Jurkat, Clone E6-1 (cell line): ENCODE measurements at regions not wholly inside any gene's neighbourhood (a gene's known extent, or its start where the extent isn't known, plus 50 kb on each side); places are given as distances from the start of the nearest gene placed in this dataset.

Source experiments
- DNase-seq: peaks from one replicate; pipeline ENCODE4 v3.0.0-alpha.2; 2011; ENCODE audit warnings: low read depth, low spot score
- H3K4me3 ChIP-seq: 2 replicates; pipeline ENCODE4 v1.5.1; 2011; ENCODE audit warnings: mild to moderate bottlenecking, low read length, control low read depth, moderate library complexity

DNA sequence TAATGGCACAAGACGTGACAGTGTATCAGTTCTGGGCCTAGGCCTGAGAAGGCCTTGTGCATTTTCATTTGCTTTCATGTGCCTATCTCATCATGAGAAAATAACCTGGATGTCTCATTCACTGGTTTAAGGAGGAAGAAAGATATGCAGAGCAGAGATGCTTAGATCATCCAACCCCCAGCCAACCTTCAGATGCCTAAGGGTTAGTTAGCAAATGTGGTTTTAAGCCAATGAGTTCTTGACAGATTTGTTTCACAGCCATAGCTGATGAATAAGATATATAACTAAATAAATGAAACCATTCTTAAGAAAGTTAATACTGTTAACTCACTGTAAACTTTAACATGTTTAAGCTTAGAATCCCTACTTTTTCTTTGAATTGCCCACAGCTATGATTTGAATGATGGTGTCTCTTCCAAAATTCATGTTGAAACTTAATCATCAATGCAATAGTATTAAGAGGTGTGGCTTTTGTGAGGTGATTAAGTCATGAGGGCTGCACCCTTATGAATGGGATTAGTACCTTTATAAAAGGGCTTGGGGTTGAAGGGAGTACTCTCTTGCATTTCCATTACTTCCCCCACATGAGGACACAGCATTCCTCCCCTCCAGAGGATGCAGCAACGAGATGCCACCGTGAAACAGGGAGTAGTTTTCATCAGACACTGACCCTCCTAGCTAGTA lies 324.6 kb upstream of the TBC1D5 start:
- DNase-seq: no peak
- H3K4me3 ChIP-seq: no peak overlapping the region

DNA sequence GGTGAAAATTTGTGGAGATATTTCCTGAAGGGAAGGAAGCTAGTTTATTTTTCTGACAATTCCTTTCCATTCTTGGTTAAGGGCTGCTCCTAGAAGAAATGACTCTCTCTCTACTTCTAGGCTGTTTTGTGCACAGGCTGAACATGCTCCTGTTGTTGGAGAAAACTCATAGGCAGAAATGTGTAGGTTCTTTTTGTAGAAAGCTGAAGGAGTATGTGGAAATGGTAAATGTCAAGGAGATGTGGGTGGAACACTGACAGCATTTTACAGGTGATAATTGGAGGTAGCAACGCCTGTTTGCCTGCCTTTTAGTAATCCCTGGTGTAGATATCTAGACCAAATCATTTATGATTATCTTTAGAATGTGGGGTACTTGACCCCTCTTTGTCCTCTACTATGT lies 322.2 kb upstream of the TBC1D5 start:
- H3K4me3 ChIP-seq: no peak overlapping the region
- DNase-seq: no peak

DNA sequence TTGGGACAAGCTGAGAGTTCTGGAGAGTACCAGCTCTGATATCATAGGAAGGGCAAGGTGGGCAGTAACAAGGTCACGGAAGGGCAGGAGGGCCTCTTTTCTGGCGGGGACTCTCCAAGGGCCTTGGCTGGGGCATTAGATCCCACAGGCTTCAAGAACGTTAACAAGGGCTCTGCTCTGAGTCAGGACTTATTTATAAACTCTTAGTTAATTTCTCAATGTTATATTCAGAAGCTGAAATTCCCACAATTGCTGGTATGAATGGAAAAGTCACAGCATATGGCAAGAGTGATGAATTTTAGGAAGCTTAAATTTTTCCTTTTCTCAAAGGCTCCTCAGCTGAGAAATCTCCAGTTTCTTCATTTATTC lies 320.2 kb upstream of the TBC1D5 start:
- DNase-seq: no peak
- no peak overlapping the region for H3K4me3 ChIP-seq

DNA sequence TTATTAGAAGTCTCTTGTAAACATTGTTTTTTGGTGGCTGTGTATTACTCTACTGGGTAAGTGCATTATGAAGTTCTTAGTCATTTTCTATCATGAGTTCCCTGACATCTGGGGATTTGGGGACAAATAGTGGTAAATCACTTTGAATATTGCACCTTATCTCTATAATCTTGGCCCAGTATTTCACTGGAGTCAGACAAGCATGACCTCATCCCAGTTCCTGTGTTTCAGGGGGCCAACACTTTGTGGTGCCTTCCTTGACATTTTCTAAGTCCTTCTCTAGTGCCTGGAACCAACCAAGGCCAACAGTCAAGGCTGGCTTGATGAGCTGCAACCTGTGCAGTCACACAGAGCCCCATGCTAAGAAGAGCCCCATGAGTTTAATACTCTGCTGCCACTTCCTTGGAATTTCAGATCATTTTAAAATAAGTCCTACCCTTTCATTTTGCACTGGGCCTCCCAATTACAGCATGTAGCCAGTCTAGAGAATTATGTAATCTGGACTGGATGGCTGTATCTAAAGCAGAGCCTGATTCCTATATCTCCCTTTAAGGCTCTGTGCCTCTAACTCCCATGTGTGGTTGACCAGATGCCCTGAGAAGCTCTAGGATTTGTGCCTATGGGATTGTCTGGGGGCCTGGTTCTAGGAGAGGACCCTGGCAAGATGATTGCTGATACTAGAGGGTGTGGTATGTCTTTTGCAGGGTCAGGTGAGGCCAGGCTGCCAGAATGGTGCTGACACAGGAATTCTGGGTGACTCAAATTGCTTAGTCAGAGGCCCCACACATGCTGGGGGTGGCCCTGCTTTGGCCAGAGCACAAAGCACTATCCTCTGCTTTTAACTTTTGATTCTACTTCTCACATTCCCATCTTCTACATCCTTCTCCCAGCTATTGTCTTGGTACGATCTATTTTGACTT lies 319.6 kb upstream of the TBC1D5 start:
- no peak for DNase-seq
- no peak overlapping the region for H3K4me3 ChIP-seq

DNA sequence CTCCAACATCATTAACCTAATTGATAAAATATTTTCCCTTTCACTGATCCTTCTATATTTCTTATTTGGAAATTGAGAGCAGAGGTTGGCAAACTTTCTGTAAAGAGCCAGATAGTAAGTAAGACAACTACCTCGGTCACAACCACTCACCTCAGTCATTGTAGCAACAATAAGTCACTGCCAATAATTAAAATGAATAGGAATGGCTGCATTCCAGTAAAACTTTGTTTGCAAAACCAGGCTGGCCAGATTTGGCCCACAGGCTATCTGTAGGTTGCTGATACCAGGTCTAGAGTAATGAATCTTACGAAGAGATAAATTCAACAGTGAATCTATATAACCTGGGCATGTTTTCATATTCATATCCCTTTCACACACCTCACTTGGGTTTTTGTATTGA lies 316.2 kb upstream of the TBC1D5 start:
- H3K4me3 ChIP-seq: no peak overlapping the region
- no peak for DNase-seq

DNA sequence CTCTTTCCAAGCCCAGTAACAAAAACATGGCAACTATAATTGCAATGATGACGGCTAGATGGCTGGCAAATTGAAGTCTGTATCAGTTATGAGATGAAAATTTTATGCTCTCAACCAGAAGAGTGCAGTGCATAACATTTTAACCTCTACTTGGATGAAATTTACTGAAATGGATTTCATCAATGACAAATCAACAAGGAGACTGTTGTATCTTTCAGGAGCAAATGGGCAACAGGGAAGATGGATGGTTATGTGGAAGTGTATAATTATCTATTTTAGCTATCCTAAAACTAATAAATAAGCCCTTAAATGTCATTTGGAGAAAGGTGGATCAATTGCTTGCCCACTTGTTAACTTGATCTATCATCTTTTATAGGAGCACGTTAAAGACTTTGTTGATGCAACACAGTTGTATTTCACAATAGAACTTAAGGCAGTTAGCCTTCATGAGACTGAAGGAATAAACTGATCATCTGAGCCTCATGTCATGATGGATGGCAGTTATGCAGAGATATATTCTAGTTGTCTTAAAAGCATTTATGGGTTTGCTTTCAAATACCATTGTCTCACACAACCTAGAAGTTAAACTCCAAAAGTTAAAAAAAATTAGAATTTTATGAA lies 315.1 kb upstream of the TBC1D5 start:
- H3K4me3 ChIP-seq: no peak overlapping the region
- no peak for DNase-seq

DNA sequence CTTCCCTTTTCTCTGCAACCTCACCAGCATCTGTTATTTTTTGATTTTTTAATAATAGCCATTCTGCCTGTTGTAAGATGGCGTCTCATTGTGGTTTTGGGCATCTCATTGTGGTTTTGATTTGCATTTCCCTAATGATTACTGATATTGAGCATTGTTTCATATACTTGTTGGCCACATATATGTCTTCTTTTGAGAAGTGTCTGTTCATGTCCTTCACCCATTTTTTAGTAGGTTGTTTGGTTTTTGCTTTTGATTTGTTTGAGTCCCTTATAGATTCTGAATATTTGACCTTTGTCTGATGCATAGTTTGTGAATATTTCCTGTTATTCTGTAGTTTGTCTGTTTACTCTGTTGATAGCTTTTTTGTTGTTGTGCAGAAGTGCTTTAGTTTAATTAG lies 312.2 kb upstream of the TBC1D5 start:
- H3K4me3 ChIP-seq: no peak overlapping the region
- no peak for DNase-seq

DNA sequence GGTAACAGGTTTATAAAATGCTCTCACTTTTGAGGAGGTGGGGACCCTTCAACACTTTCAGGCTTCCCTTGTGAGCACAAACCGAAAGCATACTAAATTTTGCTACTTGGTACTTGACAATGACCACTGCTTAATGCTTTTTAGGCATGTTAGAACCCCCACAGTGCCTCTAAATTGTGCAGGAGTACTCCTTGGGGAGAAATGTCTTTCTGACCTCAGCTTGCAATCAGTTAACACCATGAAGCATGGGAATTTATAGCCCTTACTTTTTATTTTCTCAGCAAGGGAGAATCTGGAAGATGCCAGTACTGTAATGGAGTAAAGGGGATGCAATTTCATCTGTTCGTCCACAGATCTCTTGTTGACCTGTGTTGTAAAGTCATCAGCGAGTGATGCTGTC lies 308.9 kb upstream of the TBC1D5 start:
- H3K4me3 ChIP-seq: no peak overlapping the region
- DNase-seq: no peak

DNA sequence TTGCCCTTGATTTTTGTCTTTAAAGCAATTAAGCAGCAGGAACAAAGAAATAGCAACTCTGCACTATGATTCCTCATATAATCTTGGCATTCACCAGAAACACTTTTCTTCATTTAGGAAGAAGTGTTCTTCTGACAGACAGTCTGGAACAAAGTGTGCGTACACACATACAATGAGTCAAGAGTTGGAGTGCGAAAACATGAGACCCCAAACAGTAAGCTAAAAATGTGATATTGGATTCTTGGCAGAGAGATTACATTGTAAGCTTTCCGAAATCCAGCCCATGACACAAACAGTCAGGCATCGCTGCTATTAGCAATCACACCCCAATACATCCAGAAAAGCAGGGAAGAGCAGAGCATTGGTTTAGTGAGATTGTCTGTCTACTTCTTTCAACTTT lies 306.7 kb upstream of the TBC1D5 start:
- no peak for DNase-seq
- no peak overlapping the region for H3K4me3 ChIP-seq

DNA sequence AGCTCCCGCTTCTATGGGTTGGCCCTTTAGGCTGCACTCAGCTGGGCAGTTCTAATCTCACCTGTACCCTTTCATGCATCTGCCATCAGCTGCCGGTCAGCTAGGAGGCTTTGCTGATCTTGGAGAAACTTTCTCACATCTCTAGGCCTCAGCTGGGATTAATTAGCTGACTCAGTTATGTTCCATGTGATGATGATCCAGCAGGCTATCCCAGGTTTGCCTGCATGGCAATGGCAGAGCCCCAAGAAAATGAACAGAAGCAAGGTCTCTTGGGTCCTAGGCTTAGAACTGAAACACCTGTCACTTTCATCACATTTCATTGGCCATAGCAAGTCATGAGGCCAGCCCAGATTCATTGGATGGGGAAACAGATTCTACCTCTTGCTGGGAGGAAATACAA lies 304.6 kb upstream of the TBC1D5 start:
- no peak overlapping the region for H3K4me3 ChIP-seq
- DNase-seq: no peak

DNA sequence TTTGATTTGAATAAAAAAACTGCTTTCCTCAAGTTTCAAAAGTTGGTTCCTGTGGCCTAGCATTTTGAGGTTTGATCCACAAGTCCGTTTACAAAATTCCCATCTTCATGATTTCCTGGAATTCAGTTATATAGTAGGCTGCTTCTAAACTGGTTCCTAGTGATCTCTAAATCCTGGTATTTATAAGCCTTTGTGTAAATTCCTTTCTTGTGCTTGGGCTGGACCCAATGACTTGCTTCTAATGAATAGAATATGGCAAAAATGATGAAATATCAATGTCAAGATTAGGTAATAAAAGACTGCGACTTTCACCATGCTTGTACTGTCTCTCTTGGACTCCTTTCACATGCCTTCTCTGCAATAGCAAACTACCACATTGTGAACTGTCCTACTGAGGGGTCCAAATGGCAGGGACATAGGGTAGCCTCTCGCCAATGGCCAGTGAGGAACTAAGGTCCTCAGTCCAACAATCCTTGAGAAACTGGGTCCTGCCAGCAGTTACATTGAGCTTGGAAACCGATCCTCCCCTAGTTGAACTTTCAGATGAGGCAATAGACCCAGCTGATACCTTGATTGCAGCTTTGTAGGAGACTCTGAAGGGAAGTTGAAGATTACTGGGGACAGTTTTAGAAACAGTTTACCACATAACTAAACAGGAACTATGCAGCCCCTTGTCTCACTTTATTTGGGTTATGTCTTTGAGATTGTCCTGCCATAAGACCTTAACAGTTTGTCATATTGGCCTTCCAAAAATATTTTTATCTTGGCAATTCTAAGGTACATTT lies 303.9 kb upstream of the TBC1D5 start:
- H3K4me3 ChIP-seq: no peak overlapping the region
- no peak for DNase-seq

DNA sequence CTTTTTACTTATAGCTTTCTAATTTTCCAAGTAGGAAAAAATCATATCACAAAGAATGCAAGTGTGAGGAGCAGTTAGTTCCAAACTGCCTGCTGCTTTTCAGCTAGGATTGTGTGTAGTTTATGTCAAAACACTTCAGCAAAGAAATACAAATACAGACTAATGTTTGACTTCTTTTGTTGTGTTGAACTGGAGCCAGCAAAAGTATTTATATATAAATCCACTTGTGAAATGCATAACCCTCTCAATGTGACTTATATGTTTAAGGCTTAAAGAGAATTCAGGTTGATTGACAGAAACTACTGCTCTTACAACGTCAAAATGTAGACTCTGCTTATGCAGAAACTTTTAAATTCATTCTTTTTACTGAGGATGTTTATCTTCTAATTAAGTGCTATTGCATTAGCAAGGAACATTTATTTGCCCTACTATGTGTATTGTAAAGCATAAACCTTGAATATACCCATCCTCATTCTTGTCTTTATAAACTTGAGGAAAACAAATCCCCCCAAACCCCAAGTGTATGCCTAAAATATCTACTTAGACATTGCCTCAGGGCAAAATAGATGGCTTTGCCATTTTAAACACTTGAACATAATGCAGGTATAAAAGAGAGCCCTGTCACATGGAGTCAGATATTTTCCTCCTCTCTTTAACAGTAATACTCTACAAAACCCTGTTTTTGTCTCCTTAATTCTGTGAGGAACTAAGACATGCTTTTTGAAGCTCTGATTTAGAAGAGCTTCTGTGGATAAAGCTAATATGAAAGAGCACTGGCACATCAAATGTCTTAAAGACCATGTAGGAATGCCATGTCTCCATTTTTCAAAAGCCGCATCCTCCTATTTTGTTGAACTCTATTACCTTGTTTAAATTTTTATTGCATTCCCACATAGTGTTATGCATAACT lies 302.8 kb upstream of the TBC1D5 start:
- DNase-seq: no peak
- H3K4me3 ChIP-seq: no peak overlapping the region

DNA sequence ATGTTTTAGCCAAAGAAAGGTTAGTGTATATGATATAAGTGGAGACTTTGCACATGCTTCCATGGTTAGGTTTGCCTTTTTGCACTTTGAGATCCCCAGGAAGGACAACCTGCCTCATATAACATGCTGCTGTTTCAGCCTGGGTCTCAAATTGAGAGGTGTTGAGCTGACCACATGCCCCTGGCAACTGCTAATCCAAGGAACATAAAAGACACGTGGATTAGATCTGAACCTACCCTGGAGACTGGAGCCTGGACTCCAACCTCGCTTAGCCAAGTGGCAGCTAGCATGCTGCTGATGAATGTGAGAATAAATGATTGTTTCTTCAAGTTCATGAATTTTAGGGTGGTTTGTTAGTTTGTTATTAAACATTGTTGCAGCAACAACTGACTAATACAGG lies 301.8 kb upstream of the TBC1D5 start:
- no peak overlapping the region for H3K4me3 ChIP-seq
- no peak for DNase-seq

DNA sequence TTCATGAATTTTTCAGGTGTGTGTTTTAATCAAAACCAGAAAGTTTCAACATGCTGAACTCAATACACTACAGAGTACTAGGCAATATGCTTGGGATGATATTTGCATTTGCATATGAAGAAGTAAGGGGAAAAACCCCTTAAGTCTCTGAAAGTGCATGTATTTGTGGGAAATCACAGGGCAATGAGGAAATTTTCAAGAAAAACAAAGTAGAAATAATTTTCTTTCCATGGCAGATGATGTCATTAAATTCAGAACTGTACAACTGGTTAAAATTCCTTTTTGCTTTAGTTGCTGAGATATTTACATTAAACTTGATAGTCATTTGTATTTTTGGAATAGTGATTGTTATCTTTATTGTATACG lies 294.0 kb upstream of the TBC1D5 start:
- no peak for DNase-seq
- H3K4me3 ChIP-seq: no peak overlapping the region

DNA sequence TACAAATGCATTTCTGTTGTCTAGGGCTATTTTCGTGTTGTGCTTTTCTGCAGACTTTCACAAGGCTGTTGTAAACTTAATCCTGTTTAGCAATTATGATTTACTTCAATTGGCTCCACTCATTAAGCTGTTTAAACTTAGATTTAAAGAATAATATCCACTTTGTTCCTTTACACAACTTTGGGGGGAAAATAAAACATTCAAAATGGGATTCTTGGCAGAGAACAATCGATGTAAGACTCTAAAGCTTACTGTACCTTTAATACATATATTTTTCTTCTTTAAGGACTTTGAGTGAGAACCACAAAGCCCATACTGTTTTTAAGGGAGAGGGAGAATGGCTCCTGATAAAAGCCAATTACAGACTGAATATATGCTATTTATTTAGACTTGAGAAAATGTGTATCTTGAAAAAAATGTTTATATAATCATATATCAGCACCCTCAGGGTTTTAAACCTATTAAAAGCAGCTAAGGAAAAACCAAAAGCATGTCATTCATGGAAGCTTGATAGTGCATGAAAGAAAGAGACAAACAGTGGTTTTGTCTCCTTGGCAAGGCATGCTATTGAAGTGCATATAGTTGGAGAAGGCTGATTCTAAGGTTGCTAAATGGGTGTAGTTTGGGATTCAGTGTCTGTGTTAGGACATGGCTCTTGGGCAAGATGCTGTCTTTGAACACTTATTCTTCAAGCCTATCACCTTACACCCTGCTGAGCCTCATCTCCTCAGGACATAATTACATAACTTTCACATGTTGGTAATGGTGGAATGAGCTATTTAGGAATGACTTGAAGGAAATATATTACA lies 293.4 kb upstream of the TBC1D5 start:
- no peak for DNase-seq
- H3K4me3 ChIP-seq: no peak overlapping the region

DNA sequence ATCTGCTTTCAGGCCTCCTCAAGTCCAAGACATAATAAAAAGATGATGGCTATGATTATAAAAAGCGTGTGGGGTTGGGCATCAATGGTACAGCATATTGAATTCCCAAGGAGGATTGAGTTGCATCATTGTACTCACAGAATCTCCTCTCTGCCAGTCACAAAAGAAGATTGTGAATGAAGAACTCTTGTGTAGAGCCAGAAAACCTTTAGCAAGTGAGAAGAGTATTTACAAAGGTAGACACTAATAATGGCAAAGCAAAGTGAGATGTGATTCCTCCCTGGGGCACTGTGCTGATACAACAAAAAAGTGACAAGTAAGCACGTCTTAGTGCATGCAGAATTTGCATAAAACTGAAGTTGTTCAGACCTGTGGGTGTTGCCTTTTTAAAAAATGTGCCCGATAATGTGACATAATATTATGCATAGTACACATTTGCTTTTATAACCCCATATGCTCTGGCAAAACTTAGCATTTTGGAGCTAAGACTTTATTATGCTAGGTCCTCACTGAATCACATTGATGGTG lies 291.2 kb upstream of the TBC1D5 start:
- no peak for DNase-seq
- H3K4me3 ChIP-seq: no peak overlapping the region

DNA sequence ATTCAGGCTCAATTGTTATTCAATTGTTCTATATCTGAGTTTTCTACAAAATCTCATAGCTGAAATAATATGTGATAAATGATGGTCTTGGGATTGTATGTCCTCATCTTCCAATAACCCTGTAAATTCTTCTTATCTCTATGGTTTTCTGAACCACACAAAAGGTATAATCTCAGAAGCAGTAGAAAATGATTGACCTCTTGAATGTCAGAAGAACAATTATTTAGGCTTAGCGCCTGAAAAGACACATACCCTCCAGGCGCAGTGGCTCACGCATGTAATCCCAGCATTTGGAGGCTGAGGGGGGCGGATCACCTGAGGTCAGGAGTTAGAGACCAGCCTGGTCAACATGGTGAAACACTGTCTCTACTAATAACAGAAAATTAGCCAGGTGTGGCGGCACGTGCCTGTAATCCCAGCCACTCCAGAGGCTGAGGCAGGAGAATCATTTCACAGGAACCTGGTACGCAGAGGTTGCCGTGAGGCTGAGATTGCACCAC lies 288.0 kb upstream of the TBC1D5 start:
- H3K4me3 ChIP-seq: no peak overlapping the region
- DNase-seq: no peak
